ENCODE measurements at regions not wholly inside any gene's neighbourhood (a gene's known extent, or its start where the extent isn't known, plus 50 kb on each side); places are given as distances from the start of the nearest gene placed in this dataset.

DNA sequence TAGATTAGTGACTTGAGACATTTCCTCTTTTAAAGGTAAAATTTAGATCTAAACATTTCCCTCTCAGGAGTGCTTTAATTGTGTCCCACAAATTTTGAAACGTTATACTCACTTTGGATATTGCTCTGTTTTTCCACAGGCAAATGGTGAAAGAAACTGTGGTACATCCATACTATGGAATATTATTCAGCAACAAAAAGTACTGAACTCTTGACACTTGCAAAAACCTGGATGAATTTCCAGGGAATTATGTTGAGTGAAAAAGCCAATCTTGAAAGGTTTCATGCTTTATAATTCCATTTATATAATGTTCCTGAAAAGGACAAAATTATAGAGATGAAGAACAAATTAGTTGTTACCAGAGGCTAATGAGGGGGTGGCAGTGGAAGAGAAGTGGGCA lies 153.3 kb upstream of the SVIL start:
- peaks cover 11% of the 10 kb centered on the region for H3K9me3 ChIP-seq
- CTCF ChIA-PET, result no interaction called here

DNA sequence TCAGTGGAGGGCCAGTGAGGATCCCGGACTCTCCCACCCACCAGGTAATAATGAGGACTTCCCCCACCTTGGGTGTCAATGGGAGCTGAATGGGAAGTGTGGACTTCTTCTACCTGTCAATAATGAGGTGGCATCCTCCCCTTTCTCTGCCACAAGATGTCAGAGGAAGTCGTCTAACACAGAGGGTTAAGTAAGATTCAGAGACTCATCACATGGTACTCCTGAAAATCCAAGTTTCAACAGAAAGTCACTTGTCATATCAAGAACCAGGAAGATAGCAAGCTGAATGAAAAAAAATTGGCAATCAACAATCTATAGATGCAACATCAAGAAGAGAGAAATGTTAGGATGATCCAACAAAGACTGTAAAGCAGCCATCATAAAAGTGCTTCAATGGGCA lies 150.9 kb upstream of the SVIL start:
- no peak overlapping the region for H3K4me3 Mint-ChIP-seq (ENCODE audit: unreplicated experiment)
- peaks cover 11% of the 10 kb centered on the region for H3K9me3 ChIP-seq
- POLR2A ChIA-PET, result no interaction called here

More for the DNA sequence above, 153.3 kb upstream of the SVIL start:
- no peak overlapping the region for H3K4me3 Mint-ChIP-seq (ENCODE audit: unreplicated experiment)
- no peaks in the 10 kb centered on the region for H3K36me3 Mint-ChIP-seq (ENCODE audit: insufficient read depth, unreplicated experiment)
- TF ChIP-seq, protein P1, sequence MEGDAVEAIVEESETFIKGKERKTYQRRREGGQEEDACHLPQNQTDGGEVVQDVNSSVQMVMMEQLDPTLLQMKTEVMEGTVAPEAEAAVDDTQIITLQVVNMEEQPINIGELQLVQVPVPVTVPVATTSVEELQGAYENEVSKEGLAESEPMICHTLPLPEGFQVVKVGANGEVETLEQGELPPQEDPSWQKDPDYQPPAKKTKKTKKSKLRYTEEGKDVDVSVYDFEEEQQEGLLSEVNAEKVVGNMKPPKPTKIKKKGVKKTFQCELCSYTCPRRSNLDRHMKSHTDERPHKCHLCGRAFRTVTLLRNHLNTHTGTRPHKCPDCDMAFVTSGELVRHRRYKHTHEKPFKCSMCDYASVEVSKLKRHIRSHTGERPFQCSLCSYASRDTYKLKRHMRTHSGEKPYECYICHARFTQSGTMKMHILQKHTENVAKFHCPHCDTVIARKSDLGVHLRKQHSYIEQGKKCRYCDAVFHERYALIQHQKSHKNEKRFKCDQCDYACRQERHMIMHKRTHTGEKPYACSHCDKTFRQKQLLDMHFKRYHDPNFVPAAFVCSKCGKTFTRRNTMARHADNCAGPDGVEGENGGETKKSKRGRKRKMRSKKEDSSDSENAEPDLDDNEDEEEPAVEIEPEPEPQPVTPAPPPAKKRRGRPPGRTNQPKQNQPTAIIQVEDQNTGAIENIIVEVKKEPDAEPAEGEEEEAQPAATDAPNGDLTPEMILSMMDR (IDR thresholded peaks at IDR 0.05; ENCODE audit: insufficient read depth in 1 of 2, low read depth in 1 of 2, low read length in 1 of 2, severe bottlenecking in 1 of 2, unreplicated experiment in 1 of 2), result no peak
- DNase-seq, result no peak
- intact Hi-C loops (cut with micrococcal nuclease; ENCODE audit: unreplicated experiment), result no loop called here
- no TSS peak for BruUV-seq (replicated peaks)
- no peak overlapping the region for H3K27ac Mint-ChIP-seq (ENCODE audit: unreplicated experiment)
- no peaks in the 10 kb centered on the region for H3K4me1 Mint-ChIP-seq (ENCODE audit: low read depth, unreplicated experiment)
- H3K27me3 Mint-ChIP-seq (ENCODE audit: insufficient read depth, unreplicated experiment), result no peaks in the 10 kb centered on the region
- POLR2A ChIA-PET, result no interaction called here
- Histone ChIP-seq H3K36me3 (ENCODE audit: control insufficient read depth, insufficient read depth, low read length) (no peaks in the 10 kb centered on the region), H3K4me1 (no peaks in the 10 kb centered on the region), H3K4me3 (ENCODE audit: low read depth, low read length) (no peak overlapping the region), H3K27me3 (replicated peaks; ENCODE audit: control insufficient read depth, insufficient read depth, low read length) (no peaks in the 10 kb centered on the region)
- H3K9me3 Mint-ChIP-seq (ENCODE audit: unreplicated experiment), result peaks cover 7% of the 10 kb centered on the region

DNA sequence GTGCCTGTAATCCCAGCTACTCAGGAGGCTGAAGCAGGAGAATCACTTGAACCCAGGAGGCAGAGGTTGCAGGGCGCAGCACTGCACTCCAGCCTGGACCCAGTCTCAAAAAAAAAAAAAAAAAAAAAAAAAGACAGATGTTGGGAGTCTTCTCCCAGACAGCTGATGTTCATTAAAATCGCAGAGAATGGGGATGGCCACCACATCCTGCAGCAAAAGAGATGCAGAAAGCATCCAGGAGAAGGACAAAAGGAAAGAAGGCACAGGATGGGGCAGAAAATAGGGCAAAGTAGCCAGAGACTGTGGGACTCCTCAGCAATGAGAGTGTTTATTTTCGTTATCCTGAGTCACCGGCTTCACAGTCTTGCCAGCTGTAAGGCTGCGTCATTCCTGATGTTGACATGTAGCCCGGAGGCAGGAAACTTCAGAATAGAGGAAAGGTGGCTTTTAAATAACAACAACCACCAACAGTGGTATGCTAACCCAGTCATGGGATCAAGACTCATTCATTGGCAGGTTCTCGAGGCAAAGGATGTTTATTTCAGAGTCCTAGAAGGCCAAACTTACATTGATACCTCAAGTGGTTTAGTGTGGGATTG lies 149.5 kb upstream of the SVIL start:
- intact Hi-C loops (cut with micrococcal nuclease; ENCODE audit: unreplicated experiment), result no loop called here
- H3K4me3 ChIP-seq (ENCODE audit: low read depth, low read length), result no peak overlapping the region
- peaks cover 11% of the 10 kb centered on the region for H3K9me3 ChIP-seq
- no peaks in the 10 kb centered on the region for H3K36me3 ChIP-seq (ENCODE audit: control insufficient read depth, insufficient read depth, low read length)
- DNase-seq, result peak in 1 of 2 experiments; percentile 23
- POLR2A ChIA-PET, result no interaction called here
- H3K27me3 Mint-ChIP-seq (ENCODE audit: insufficient read depth, unreplicated experiment), result no peaks in the 10 kb centered on the region
- BruUV-seq (replicated peaks), result no TSS peak
- no peak overlapping the region for H3K4me3 Mint-ChIP-seq (ENCODE audit: unreplicated experiment)
- peaks cover 7% of the 10 kb centered on the region for H3K9me3 Mint-ChIP-seq (ENCODE audit: unreplicated experiment)
- no peak overlapping the region for H3K27ac Mint-ChIP-seq (ENCODE audit: unreplicated experiment)
- H3K4me1 ChIP-seq, result no peaks in the 10 kb centered on the region
- CTCF ChIA-PET, result no interaction called here
- no peaks in the 10 kb centered on the region for H3K4me1 Mint-ChIP-seq (ENCODE audit: low read depth, unreplicated experiment)
- no peaks in the 10 kb centered on the region for H3K27me3 ChIP-seq (replicated peaks; ENCODE audit: control insufficient read depth, insufficient read depth, low read length)
- no peaks in the 10 kb centered on the region for H3K36me3 Mint-ChIP-seq (ENCODE audit: insufficient read depth, unreplicated experiment)
- TF ChIP-seq, protein P1 (IDR thresholded peaks at IDR 0.05; ENCODE audit: insufficient read depth in 1 of 2, low read depth in 1 of 2, low read length in 1 of 2, severe bottlenecking in 1 of 2, unreplicated experiment in 1 of 2), result no peak

More for the DNA sequence above, 150.9 kb upstream of the SVIL start:
- intact Hi-C loops (cut with micrococcal nuclease; ENCODE audit: unreplicated experiment), result no loop called here
- no TSS peak for BruUV-seq (replicated peaks)
- no peak overlapping the region for H3K27ac Mint-ChIP-seq (ENCODE audit: unreplicated experiment)
- no peaks in the 10 kb centered on the region for H3K27me3 Mint-ChIP-seq (ENCODE audit: insufficient read depth, unreplicated experiment)
- no peaks in the 10 kb centered on the region for H3K4me1 Mint-ChIP-seq (ENCODE audit: low read depth, unreplicated experiment)
- no peaks in the 10 kb centered on the region for H3K36me3 ChIP-seq (ENCODE audit: control insufficient read depth, insufficient read depth, low read length)
- H3K9me3 Mint-ChIP-seq (ENCODE audit: unreplicated experiment), result peaks cover 7% of the 10 kb centered on the region
- no peaks in the 10 kb centered on the region for H3K36me3 Mint-ChIP-seq (ENCODE audit: insufficient read depth, unreplicated experiment)
- CTCF ChIA-PET, result no interaction called here
- H3K4me1 ChIP-seq, result no peaks in the 10 kb centered on the region
- TF ChIP-seq, protein P1 (IDR thresholded peaks at IDR 0.05; ENCODE audit: insufficient read depth in 1 of 2, low read depth in 1 of 2, low read length in 1 of 2, severe bottlenecking in 1 of 2, unreplicated experiment in 1 of 2), result no peak
- DNase-seq, result no peak
- H3K4me3 ChIP-seq (ENCODE audit: low read depth, low read length), result no peak overlapping the region
- H3K27me3 ChIP-seq (replicated peaks; ENCODE audit: control insufficient read depth, insufficient read depth, low read length), result no peaks in the 10 kb centered on the region

All from Caco-2 (cell line).